H9 (cell line): ENCODE measurements at regions not wholly inside any gene's neighbourhood (a gene's known extent, or its start where the extent isn't known, plus 50 kb on each side); places are given as distances from the start of the nearest gene placed in this dataset.

Experiments used
- DNase-seq: peaks from one replicate; pipeline ENCODE4 v3.0.0-alpha.2; 2017
- H2AFZ ChIP-seq: one replicate; pipeline ENCODE4 v1.6.1; 2013; ENCODE audit warnings: mild to moderate bottlenecking, low read length, control low read depth, moderate library complexity
- H2AK5ac ChIP-seq: 2 replicates; pipeline ENCODE4 v1.6.1; 2013; ENCODE audit warnings: low read length, control low read depth, mixed read lengths; ENCODE audit not compliant: insufficient read length
- H2BK120ac ChIP-seq: one replicate; pipeline ENCODE4 v1.6.1; 2013; ENCODE audit warnings: low read depth, mild to moderate bottlenecking, low read length, control low read depth, inconsistent platforms; ENCODE audit not compliant: poor library complexity, severe bottlenecking
- H2BK12ac ChIP-seq: 2 replicates; pipeline ENCODE4 v1.6.1; 2013; ENCODE audit warnings: low read length, control low read depth, mixed read lengths, low read depth; ENCODE audit not compliant: insufficient read length
- H2BK15ac ChIP-seq: 2 replicates; pipeline ENCODE4 v1.6.1; 2013; ENCODE audit warnings: low read depth, low read length, control low read depth
- H2BK20ac ChIP-seq: one replicate; pipeline ENCODE4 v1.6.1; 2013; ENCODE audit warnings: low read depth, mild to moderate bottlenecking, low read length, control low read depth, inconsistent platforms; ENCODE audit not compliant: poor library complexity, severe bottlenecking
- H2BK5ac ChIP-seq: 2 replicates; pipeline ENCODE4 v1.6.1; 2013; ENCODE audit warnings: low read length, control low read depth, mixed read lengths; ENCODE audit not compliant: insufficient read length
- H3K14ac ChIP-seq: 2 replicates; pipeline ENCODE4 v1.6.1; 2013; ENCODE audit warnings: low read length, control low read depth; ENCODE audit not compliant: insufficient read depth
- H3K18ac ChIP-seq: 2 replicates; pipeline ENCODE4 v1.6.1; 2013; ENCODE audit warnings: low read depth, mild to moderate bottlenecking, mixed read lengths, low read length, control low read depth; ENCODE audit not compliant: insufficient read length
- H3K23ac ChIP-seq: 2 replicates; pipeline ENCODE4 v1.6.1; 2013; ENCODE audit warnings: low read length, control low read depth, mixed read lengths, low read depth; ENCODE audit not compliant: insufficient read length
- H3K23me2 ChIP-seq: 2 replicates; pipeline ENCODE4 v1.6.1; 2013; ENCODE audit warnings: low read depth, mild to moderate bottlenecking, mixed read lengths, low read length, control low read depth; ENCODE audit not compliant: insufficient read length, poor library complexity, severe bottlenecking
- H3K27ac ChIP-seq: 2 replicates; pipeline ENCODE4 v1.5.1; 2013; ENCODE audit warnings: low read length, control low read depth, mixed read lengths, low read depth; ENCODE audit not compliant: insufficient read length
- H3K27me3 ChIP-seq: 2 replicates; pipeline ENCODE4 v1.6.1; 2013; ENCODE audit warnings: low read length, control low read depth, inconsistent platforms; ENCODE audit not compliant: insufficient read depth
- H3K4ac ChIP-seq: 2 replicates; pipeline ENCODE4 v1.6.1; 2013; ENCODE audit warnings: low read depth, mild to moderate bottlenecking, control low read depth, inconsistent platforms, low read length, moderate library complexity
- H3K4me1 ChIP-seq: 2 replicates; pipeline ENCODE4 v1.6.1; 2013; ENCODE audit warnings: low read length, control low read depth, inconsistent platforms; ENCODE audit not compliant: insufficient read depth
- H3K4me2 ChIP-seq: 2 replicates; pipeline ENCODE4 v1.6.1; 2013; ENCODE audit warnings: low read length, control low read depth, mixed read lengths; ENCODE audit not compliant: insufficient read length, insufficient read depth
- H3K56ac ChIP-seq: 2 replicates; pipeline ENCODE4 v1.6.1; 2013; ENCODE audit warnings: low read depth, mild to moderate bottlenecking, mixed read lengths, low read length, control low read depth; ENCODE audit not compliant: insufficient read length
- H3K79me1 ChIP-seq: 2 replicates; pipeline ENCODE4 v1.6.1; 2013; ENCODE audit warnings: low read depth, mild to moderate bottlenecking, moderate library complexity, low read length, control low read depth, inconsistent platforms; ENCODE audit not compliant: insufficient read depth, poor library complexity, severe bottlenecking
- H3K79me2 ChIP-seq: 2 replicates; pipeline ENCODE4 v1.6.1; 2013; ENCODE audit warnings: low read length, control low read depth, inconsistent platforms; ENCODE audit not compliant: insufficient read depth
- H3K9ac ChIP-seq: 2 replicates; pipeline ENCODE4 v1.6.1; 2013; ENCODE audit warnings: low read length, control low read depth, mixed read lengths; ENCODE audit not compliant: insufficient read length; ENCODE audit errors: extremely low read depth
- H3K9me3 ChIP-seq: one replicate; pipeline ENCODE4 v1.6.1; 2013; ENCODE audit warnings: low read depth, low read length, inconsistent platforms; ENCODE audit not compliant: control insufficient read depth
- H3T11ph ChIP-seq: one replicate; pipeline ENCODE4 v1.6.1; 2013; ENCODE audit warnings: mild to moderate bottlenecking, low read length, control low read depth, inconsistent platforms
- H4K20me1 ChIP-seq: one replicate; pipeline ENCODE4 v1.6.1; 2013; ENCODE audit not compliant: control insufficient read depth, insufficient read length, insufficient read depth
- H4K5ac ChIP-seq: 2 replicates; pipeline ENCODE4 v1.6.1; 2013; ENCODE audit warnings: low read depth, mild to moderate bottlenecking, mixed read lengths, low read length, control low read depth; ENCODE audit not compliant: insufficient read length
- H4K8ac ChIP-seq: replicated peaks from 2 replicates; pipeline ENCODE4 v1.6.1; 2013; ENCODE audit warnings: low read length, control low read depth, mixed read lengths, low read depth; ENCODE audit not compliant: insufficient read length
- H4K91ac ChIP-seq: 2 replicates; pipeline ENCODE4 v1.6.1; 2013; ENCODE audit warnings: low read depth, mild to moderate bottlenecking, moderate library complexity, mixed read lengths, low read length, control low read depth; ENCODE audit not compliant: insufficient read length
- H3K27ac Mint-ChIP-seq, 3 experiments: 2 replicates in 2 of 3; 3 replicates in 1 of 3; pipeline ENCODE4 v1.8.0; 2020 to 2021; ENCODE audit warnings: mixed read lengths in 3 of 3, mild to moderate bottlenecking in 1 of 3, moderate library complexity in 1 of 3
- H3K27me3 Mint-ChIP-seq: 2 replicates; pipeline ENCODE4 v1.8.0; 2021; ENCODE audit warnings: low read depth, mild to moderate bottlenecking, moderate library complexity, mixed read lengths
- H3K36me3 Mint-ChIP-seq, 3 experiments: 2 replicates in 2 of 3; 3 replicates in 1 of 3; pipeline ENCODE4 v1.8.0; 2020 to 2021; ENCODE audit warnings: low read depth in 3 of 3, mixed read lengths in 3 of 3; ENCODE audit not compliant: insufficient read depth in 1 of 3
- H3K4me1 Mint-ChIP-seq, 2 experiments: 2 replicates each; pipeline ENCODE4 v1.8.0; 2020; ENCODE audit warnings: mixed read lengths in 2 of 2
- H3K4me3 Mint-ChIP-seq, 2 experiments: 2 replicates in 1 of 2; 3 replicates in 1 of 2; pipeline ENCODE4 v1.8.0; 2020 to 2021; ENCODE audit warnings: mild to moderate bottlenecking in 2 of 2, mixed read lengths in 2 of 2, moderate library complexity in 1 of 2
- H3K9me3 Mint-ChIP-seq, 2 experiments: 2 replicates in 1 of 2; 3 replicates in 1 of 2; pipeline ENCODE4 v1.8.0; 2020; ENCODE audit warnings: mild to moderate bottlenecking in 2 of 2, mixed read lengths in 2 of 2, moderate library complexity in 1 of 2
- CTCF ChIP-seq: fragments of 200-600 bp; sonication (generic); conservative IDR thresholded peaks from 3 replicates; pipeline ENCODE4 v1.8.0; 2021; ENCODE audit warnings: antibody characterized with exemption, mild to moderate bottlenecking
- WGBS: extraction: QIAGEN DNeasy Blood & Tissue Kit; methylation state at CpG from one replicate; pipeline ENCODE4 v1.1.7; 2013; ENCODE audit warnings: missing lambda C conversion rate, low lambda C conversion rate, mixed read lengths; ENCODE audit not compliant: insufficient read length; ENCODE audit errors: extremely low coverage; 5-methylcytosine and 5-hydroxymethylcytosine counted together

- Histone ChIP-seq H2BK15ac (no peak overlapping the region), H3K27ac (no peak overlapping the region), H3K9ac (no peak overlapping the region), H2BK120ac (no peak overlapping the region), H3K9me3 (no peaks in the 10 kb centered on the region), H3K23ac (no peak overlapping the region), H3K27me3 (no peaks in the 10 kb centered on the region), H3K4me1 (no peaks in the 10 kb centered on the region; the same call in 1 of the 2 replicates), H3K14ac (no peak overlapping the region), H3K23me2 (no peaks in the 10 kb centered on the region), H3K79me2 (no peaks in the 10 kb centered on the region), H3K79me1 (no peaks in the 10 kb centered on the region), H2AFZ (no peak overlapping the region), H4K8ac (no peak overlapping the region), H3K4ac (no peak overlapping the region), H2BK5ac (no peak overlapping the region), H3K18ac (no peak overlapping the region), H4K20me1 (no peaks in the 10 kb centered on the region), H2BK12ac (no peak overlapping the region), H3T11ph (no peak overlapping the region), H3K56ac (no peak overlapping the region), H2AK5ac (no peak overlapping the region), H3K4me2 (no peak overlapping the region), H4K5ac (no peak overlapping the region), H4K91ac (no peak overlapping the region), H2BK20ac (no peak overlapping the region)
- Mint-ChIP-seq H3K36me3 (no peaks in the 10 kb centered on the region), H3K27ac (0 out of 7 replicates have a peak overlapping the region, but pooled peaks of 1 of the 3 experiments have one; percentile 4), H3K4me1 (peaks cover 11 to 18% of the 10 kb centered on the region in 2 experiments), H3K27me3 (no peaks in the 10 kb centered on the region), H3K9me3 (no peaks in the 10 kb centered on the region), H3K4me3 (no peak overlapping the region)
- no peak for DNase-seq
- WGBS = no CpG with 5 or more reads among the region's 6 CpGs
- no peak for TF ChIP-seq CTCF
Measured at GRCh38 chrX:110989869-110990268, 106.1 kb upstream of the PAK3 start.
